SK-MEL-5 (cell line): ENCODE measurements at regions not wholly inside any gene's neighbourhood (a gene's known extent, or its start where the extent isn't known, plus 50 kb on each side); places are given as distances from the start of the nearest gene placed in this dataset.
"Not testable (repeated sequence)": the region's sequence is repeated elsewhere in the genome, so short reads cannot be mapped to it uniquely, and the experiment has no call there.

Experiments
- DNase-seq: peaks from one replicate; pipeline ENCODE4 v3.0.0-alpha.2; 2016; ENCODE audit warnings: low read depth, low spot score
- in situ Hi-C: cut with HindIII; loops from 2 replicates; pipeline ENCODE4 v1.10.0; 2016; ENCODE audit warnings: low sequenced_read_pairs, high pct_unique_total_duplicates, low pct_unique_long_range_greater_than_20kb

DNA sequence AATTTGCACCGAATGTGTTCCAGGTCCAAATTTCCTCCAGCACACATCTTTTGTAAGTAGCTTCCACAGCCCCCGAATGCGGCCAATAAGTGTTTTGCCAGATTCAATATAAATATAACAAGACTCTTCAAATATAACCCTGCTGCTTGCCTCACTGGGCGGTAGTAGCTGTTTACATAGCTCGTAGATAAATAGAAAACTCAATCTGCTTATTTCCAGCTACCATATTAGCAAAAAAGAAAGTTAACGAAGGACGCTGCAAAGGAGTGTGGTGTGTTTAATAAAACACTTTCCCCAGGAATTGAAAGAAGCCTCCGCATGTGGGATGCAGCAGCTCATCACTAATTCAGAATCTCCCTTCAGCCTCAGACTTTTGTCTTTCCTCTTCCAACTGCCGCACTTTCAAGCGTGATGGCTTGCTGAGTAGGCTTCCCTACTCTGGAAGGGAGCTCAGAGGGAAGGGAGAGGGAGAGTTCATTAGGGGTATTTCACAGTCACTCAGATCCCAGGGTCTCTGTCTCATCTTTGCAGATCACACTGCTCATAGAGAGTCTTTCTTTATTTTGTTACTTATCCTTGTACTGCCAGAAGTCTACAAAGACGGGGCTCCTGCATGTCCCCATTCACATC lies 367.0 kb downstream of the RND3 start:
- in situ Hi-C loops: no loop called here

DNA sequence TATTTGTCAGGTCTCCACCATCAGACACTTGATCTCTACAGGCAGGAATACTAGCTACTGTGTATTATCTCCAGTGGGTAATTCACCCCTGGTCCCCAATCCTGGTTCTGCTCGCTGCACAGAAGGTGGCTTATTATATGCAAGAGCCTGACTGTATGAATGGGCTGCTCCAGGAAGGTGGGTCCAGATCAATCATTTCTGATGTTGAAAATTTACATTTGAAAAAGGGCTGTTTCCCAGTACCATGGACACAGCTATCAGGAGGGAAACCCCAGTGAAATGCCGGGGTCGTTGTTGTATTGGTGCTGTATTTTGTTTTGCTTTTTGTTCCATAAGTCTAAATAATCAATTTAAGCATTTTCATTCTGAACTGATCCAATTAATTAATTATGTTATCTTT lies 367.6 kb downstream of the RND3 start:
- in situ Hi-C loops: no loop called here
- DNase-seq: no peak

More for the DNA sequence above, 367.0 kb downstream of the RND3 start:
- DNase-seq: no peak

DNA sequence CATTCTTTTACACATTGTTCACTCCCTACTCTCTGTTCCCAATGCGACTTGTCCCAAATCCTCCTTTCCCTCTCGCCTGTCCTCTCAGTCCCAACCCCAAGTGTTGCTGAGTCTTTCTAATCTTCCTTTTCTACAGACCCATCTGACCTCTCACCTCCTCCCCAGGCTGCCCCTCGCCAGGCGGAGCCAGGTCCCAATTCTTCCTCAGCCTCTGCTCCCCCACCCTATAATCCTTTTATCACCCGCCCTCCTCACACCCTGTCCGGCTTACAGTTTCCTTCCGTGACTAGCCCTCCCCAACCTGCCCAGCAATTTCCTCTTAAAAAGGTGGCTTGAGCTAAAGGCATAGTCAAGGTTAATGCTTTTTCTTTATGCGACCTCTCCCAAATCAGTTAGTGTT lies 373.4 kb downstream of the RND3 start:
- in situ Hi-C loops, DNase-seq: not testable (repeated sequence)

DNA sequence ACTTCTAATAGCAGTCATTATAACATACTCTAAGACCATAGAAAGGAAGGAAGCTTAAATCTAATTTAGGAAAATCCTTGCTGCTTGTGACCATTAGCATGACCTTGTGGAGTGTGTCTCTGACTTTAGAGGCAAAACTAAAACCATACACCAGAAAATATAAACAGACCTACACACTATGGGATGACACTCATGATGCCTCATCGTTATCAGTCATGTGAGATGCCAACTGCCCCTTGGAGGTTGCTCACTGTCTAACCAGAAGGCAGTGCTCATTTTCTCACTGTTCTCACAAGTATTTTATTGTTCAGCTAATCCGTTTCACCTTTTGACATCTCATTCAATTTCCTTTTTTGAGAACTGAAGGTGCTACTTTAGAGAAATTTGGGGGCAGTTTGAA lies 376.9 kb downstream of the RND3 start:
- DNase-seq: peak; percentile 32
- in situ Hi-C loops: no loop called here

DNA sequence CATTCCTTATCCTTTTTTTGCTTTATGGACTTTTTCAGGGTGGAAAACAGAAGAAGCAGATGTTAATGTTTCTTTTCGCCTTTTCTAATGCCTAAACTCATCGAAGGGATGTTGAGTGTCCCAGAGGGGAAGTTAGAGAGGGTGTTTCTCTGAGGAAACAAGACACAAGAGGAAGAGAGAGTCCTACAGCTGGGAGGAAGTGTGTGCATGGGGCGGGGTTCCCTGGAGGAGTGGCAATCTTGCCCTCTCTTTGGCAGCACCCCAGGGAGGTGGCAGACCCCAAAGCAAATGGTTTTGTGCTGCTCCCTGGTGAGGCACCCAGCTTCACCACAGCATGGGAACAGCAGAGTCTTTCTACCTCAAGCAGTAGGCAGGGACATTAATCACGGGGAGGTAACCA lies 377.6 kb downstream of the RND3 start:
- DNase-seq: no peak
- in situ Hi-C loops: no loop called here

DNA sequence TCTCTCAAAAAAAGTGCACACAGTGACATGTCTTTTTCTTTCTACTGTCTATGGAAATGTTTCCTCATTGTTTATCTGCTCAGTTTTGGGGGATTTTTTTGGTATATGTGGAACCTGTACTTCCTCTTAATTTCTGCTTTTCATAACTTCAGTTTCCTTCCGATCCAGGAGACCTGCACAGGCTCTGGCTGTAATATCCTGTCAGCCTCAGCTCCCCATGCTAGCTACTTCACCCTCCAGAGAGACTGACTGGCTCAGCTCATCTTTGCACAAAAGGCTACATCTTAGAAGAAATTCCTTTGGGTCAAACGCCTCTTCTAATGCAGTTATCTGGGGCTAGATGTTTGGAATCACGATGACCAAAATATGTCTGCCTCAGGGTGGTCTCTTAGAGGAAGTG lies 378.4 kb downstream of the RND3 start:
- in situ Hi-C loops: no loop called here
- no peak for DNase-seq

DNA sequence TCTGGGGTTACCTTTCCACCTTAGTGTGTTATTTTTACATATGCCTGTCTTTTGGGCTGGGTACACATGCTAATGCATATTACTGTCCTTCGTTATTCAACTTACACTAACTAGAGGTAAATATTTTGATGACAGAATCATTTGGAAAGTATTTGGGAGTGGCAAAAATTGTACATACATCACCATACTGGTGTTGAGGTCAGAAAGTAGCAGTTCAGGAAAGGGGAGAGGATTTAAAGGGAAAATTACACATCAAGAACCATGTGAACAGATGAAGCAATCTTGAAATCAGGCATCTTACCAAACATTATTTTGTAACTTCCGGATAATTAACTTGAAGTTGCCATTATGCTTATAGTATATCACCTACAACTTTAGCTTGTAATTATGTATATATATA lies 379.7 kb downstream of the RND3 start:
- DNase-seq: no peak
- in situ Hi-C loops: no loop called here

DNA sequence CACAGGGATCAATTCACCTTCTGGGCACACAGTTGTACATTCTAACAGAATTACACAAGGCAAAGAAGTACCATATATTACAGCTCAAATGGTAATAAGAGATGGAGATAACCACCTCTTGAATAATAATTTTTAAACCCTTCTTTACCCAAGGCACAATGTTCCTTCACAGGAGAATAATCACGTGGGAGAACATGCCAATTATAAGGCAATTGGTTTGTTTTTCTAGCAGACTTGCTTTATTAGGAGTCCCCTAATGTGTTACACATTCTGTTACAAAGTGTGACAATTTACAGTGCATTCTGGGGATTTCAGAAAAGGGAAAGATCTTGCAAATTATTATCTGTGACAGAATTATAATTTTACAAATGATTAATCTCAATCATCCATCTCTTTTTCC lies 380.3 kb downstream of the RND3 start:
- DNase-seq: no peak
- in situ Hi-C loops: no loop called here

DNA sequence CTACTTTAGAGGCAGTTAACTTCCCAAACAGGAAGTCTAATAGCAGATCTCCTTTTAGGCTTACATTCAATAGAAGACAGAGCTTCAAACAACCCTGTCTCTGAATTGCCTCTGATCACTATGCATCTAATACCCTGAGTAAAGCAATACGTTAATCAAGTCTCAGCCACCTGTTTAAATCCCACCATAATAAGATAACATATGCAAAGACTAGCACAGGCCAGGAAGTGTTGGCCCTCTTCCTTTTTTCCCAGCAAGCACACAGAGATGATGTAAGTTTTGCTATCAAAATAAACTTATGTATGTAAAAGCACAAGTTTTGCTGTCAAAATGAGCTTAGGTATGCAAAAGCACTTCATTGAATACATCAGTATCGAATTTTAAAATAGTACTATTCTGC lies 385.5 kb downstream of the RND3 start:
- no peak for DNase-seq
- in situ Hi-C loops: no loop called here

DNA sequence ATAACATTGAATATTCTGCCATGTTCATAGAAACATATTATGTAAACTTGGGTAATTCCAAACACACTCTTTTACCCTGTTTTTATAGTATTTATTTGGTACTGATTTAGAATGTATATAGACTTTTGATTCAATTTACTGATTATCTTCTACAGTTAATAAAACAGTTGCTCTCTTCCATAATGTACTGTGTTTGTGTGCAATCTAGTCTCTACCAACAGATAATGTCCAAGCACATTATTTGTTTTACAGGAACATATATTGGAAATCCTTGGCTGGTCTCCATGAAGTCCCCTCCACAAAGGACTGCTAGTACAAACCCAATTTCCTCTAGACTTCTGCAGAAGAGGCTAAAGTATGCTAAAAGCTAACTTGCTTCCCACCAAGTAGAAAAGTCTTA lies 386.6 kb downstream of the RND3 start:
- in situ Hi-C loops: no loop called here
- DNase-seq: no peak

DNA sequence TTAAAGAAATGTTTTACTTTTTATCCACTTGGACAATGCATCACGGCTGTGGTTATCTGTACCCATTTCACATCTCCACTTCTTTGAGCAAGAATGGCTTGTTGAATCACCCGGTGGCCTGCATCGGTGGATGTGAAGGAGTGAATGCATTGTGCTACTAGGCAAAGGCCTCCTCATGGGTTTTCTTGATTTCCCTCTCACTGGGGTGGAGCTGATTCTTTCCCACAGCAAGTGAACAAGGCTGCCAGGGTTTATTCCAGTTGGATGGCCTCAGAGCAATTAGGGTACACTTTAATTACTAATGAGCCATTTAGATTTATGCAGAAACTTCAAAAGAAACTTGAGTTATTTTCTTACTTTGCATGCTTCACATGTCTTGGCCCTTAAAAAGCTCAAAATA lies 387.1 kb downstream of the RND3 start:
- in situ Hi-C loops: no loop called here

DNA sequence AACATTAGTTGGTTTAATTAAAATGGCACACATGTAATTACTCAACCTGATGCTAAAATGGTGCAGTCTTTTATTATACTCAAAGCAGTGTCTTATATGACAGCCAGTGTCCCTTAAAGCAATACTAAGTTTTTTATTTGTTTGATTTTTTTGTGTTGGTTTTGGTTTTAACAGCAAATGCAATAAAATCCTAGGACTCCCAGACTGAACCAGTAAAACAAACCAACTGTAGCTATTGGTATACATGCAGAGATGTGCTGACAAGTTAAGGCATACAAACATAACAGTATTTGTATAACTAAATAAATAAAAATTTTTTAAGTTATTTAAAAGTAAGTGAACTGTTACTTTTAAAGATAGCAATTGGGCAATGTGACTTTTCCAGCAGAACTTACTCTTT lies 387.7 kb downstream of the RND3 start:
- no peak for DNase-seq
- in situ Hi-C loops: no loop called here

More for the DNA sequence above, 387.1 kb downstream of the RND3 start:
- DNase-seq: no peak

DNA sequence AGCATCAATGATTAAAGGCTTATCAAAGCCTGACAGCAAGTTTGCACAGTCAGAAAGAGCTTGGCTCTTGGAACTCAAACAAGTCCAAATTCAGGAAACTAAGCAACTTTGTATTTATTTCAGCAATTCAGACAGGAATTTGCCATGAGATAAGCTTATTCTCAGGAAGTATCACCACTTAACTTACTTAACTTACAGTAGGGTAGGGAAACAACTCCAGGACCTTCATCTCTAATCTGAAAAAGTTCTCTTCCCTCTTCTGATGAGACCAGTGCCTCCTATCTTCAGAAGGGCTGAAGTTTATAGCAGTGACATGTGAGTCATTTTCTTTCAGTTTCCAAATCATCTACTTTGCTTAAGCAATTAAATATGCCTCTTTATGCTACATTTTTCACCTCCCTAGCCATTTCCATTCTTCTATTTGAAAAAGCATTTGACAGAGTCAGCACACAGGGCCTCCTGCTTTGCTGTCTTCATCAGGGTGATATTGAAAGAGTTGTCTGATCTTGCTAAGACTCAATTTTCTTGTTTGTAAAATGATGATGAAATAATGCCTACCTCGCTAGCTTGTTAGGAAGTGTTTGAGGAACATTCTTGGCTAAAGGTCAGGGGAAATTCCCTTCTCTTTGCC lies 389.5 kb downstream of the RND3 start:
- no peak for DNase-seq
- in situ Hi-C loops: no loop called here

DNA sequence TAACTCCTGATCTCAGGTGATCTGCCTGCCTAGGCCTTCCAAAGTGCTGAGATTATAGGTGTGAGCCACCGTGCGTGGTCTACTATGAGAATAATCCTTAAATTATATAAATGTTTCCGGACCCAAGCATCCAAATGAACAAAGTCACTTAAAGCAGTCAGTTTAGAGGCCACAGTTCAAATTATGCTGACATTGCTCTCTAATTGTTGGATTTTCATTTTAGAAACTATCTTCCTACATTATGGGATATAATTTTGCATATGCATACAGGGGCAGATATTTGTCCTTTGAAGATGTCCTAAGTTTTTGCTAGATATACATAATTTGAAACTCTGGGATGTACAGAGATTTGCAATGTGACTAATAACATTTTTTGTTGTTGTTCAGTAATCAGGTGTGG lies 390.1 kb downstream of the RND3 start:
- no peak for DNase-seq
- in situ Hi-C loops: no loop called here

DNA sequence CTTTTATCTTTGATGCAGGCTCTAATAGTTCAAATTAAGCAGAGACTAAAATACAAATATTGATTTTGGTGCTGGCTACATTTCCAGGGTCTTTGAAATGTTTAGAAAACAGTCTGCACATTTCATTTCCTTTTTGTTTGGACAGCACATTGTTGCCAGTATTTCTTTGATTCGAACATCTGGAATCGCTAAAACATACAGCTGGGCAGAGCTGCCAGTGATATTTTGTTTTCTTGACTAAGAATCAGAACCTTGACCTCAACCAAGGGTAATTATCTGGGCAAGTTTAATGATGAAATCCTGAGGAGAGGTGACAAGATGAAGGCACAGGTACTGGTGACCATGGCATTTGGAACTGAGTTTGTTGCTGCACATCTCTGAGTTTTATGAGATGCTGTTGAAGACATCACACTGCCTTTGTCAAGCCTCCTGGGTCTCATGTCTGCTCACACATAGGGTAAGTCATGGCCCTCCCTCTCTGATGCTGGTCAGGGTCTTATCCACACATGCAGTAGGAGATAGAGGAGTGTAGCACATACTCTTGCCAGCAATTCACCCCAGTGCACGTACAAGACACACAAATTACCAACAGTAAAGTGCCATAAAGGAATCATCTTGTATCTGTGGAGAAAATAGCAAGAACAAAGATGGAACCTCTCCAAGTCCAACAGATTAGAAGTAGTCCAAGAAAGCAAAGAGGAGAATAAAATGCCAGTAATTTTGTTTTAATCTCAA lies 391.9 kb downstream of the RND3 start:
- in situ Hi-C loops: no loop called here
- DNase-seq: no peak

DNA sequence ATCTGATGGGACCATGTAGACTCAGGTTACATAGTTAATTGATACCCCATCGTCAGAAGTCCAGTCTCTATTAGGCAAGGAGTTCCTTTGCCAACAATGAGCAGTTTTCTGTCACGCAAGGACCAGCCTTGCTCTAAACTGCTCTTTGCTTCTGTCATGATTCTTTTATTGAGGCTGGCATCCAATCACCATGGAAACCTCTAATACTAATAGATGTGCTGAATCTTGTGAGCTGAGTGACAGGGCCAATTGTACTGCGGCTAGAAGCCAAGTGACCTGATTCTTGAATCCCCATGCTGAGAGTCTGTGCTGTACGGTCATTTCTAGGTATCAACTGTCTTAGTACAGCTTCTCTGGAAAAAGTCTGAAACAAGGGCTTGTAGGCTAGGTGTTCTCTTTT lies 395.6 kb downstream of the RND3 start:
- DNase-seq: no peak
- in situ Hi-C loops: no loop called here

DNA sequence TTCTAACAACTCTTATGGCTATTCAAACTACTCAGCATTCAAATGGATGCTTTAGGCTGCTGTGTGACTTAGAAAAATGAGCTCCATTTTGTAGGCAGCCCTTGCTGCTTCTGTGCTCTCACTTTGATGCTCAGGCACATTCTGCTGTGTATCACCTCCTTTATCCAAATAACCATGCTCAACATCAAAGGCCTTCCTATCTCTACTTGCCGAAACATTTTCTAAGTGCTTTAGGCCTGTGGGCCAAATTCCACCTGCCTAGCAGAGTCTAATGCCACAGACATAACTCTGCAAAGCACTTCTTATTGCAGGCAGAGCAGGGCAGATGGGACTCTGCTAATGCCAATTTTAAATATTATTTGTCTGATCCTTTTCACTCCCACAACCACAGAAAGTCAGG lies 397.4 kb downstream of the RND3 start:
- in situ Hi-C loops: no loop called here

DNA sequence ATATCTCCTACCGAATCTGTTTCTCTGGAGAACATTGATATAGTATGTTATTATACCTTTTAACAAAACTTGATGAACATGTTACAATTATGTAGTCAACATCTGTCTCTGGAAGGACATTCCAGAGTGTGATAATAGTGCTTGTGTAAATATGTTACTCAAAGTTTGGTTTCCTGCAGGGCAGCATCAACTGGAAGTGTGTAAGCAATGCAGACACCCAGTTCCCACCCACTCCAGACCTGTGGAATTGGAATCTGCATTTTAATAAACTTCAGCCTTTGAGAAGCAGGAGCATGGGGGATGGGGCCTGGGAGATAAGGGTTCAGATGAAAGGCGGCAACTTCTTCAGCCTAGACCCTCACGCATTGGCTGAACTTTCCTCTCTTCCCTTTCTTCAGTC lies 398.9 kb downstream of the RND3 start:
- in situ Hi-C loops: no loop called here
- no peak for DNase-seq

More for the DNA sequence above, 397.4 kb downstream of the RND3 start:
- no peak for DNase-seq

DNA sequence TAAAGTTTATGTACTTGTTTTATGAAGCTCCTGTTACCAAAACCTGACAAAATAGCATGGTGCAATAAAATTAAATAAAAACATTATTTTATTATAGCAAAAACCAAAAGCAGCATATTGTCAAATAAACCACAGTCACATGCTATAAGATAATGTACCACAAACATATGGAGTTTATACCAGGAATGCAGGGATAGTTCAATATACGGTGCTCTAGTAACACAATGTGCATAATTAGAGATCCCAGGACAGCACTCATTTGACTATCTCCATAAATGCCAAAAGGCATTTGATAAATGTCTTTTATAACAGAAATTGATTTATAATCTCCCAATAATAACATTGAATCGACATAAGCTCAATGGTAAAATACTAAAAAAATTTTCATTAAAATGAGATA lies 402.0 kb downstream of the RND3 start:
- DNase-seq: no peak
- in situ Hi-C loops: no loop called here
